Gastrocnemius medialis (tissue), 4 donors: ENCODE measurements at regions not wholly inside any gene's neighbourhood (a gene's known extent, or its start where the extent isn't known, plus 50 kb on each side); places are given as distances from the start of the nearest gene placed in this dataset.

Experiments
- ATAC-seq, 2 donors: fragments of 150-250 bp; one replicate each; pipeline ENCODE4 v1.9.1; 2016
- DNase-seq, 2 donors: peaks; one replicate each; pipeline ENCODE4 v3.0.0-alpha.2; 2019
- H3K27ac ChIP-seq, 4 donors: fragments of 200-600 bp; sonication (generic); 1 replicate in 1 of 4; 2 replicates in 3 of 4; pipeline ENCODE4 v1.5.1; 2016 to 2018; ENCODE audit warnings: mild to moderate bottlenecking in 2 of 4, moderate library complexity in 1 of 4
- H3K27me3 ChIP-seq, 3 donors: fragments of 200-600 bp; sonication (generic) in 2 of 3; 1 replicate in 1 of 3; 2 replicates in 2 of 3; pipeline versions ENCODE4 v1.5.1 to v1.6.0; 2016 to 2019; ENCODE audit warnings: mild to moderate bottlenecking in 1 of 3, moderate library complexity in 1 of 3
- H3K36me3 ChIP-seq, 2 donors: fragments of 200-600 bp; sonication (generic) in 1 of 2; one replicate each; pipeline ENCODE4 v1.5.1; 2017 to 2018
- H3K4me1 ChIP-seq, 2 donors: fragments of 200-600 bp; sonication (generic) in 1 of 2; one replicate each; pipeline ENCODE4 v1.5.1; 2016 to 2017; ENCODE audit warnings: mild to moderate bottlenecking in 2 of 2
- H3K4me3 ChIP-seq, 4 donors: fragments of 200-600 bp; sonication (generic) in 3 of 4; 1 replicate in 1 of 4; 2 replicates in 3 of 4; pipeline ENCODE4 v1.5.1; 2016 to 2019; ENCODE audit warnings: mild to moderate bottlenecking in 2 of 4
- H3K9me3 ChIP-seq, 3 donors: fragments of 200-600 bp; sonication (generic) in 2 of 3; 1 replicate in 1 of 3; 2 replicates in 2 of 3; pipeline ENCODE4 v1.5.1; 2016 to 2019
- CTCF ChIP-seq, 5 experiments: fragments of 450-650 bp in 3 of 5; fragments of 200-600 bp in 2 of 5; sonication (generic) in 2 of 5; IDR thresholded peaks in 4 of 5; conservative IDR thresholded peaks in 1 of 5; 1 replicate in 4 of 5; 2 replicates in 1 of 5; pipeline ENCODE4 v1.5.1; 2016 to 2019; ENCODE audit warnings: antibody characterized with exemption in 5 of 5, mild to moderate bottlenecking in 3 of 5, moderate library complexity in 3 of 5
- POLR2A ChIP-seq, 2 donors: fragments of 450-650 bp; IDR thresholded peaks; one replicate each; pipeline ENCODE4 v1.6.1; 2017; ENCODE audit warnings: antibody characterized with exemption in 2 of 2, mild to moderate bottlenecking in 2 of 2, moderate library complexity in 2 of 2
- in situ Hi-C, 4 donors: fragments of 200-750 bp; cut with MboI; loops; one replicate each; pipeline versions ENCODE4 v1.15.0 to v1.8.0; 2017; ENCODE audit warnings: low sequenced_read_pairs in 4 of 4
- intact Hi-C: fragments of 100-400 bp; cut with DNase I; formaldehyde crosslinking; loops from one replicate; pipeline ENCODE4 v1.15.1; 2023; ENCODE audit warnings: low total_unique reads

GRCh38 chr1:112790920-112791722 is 76.0 kb upstream of the PPM1J start:
- ATAC-seq (no peak), DNase-seq (no peak)
- Histone ChIP-seq H3K36me3 (no peaks in the 10 kb centered on the region), H3K9me3 (no peaks in the 10 kb centered on the region), H3K27ac (no peak overlapping the region), H3K4me1 (no peaks in the 10 kb centered on the region), H3K4me3 (no peak overlapping the region), H3K27me3 (no peaks in the 10 kb centered on the region)
- TF ChIP-seq POLR2A (IDR thresholded peaks at IDR 0.05) (no peak), CTCF (IDR thresholded peaks at IDR 0.05 in 4 of 5, conservative IDR thresholded peaks at IDR 0.05 in 1 of 5) (no peak)
- intact Hi-C loops: no loop called here
- in situ Hi-C loops: loop anchor here in 1 of 4 donors (10.0 kb wide), 1 partner anchor 56 kb away; no protein-coding TSS in a partner anchor

GRCh38 chr1:112788561-112788960 is 73.4 kb upstream of the PPM1J start:
- intact Hi-C loops: no loop called here
- in situ Hi-C loops: no loop called here
- Histone ChIP-seq H3K9me3 (no peaks in the 10 kb centered on the region), H3K4me1 (no peaks in the 10 kb centered on the region), H3K27me3 (no peaks in the 10 kb centered on the region), H3K4me3 (no peak overlapping the region), H3K27ac (no peak overlapping the region), H3K36me3 (no peaks in the 10 kb centered on the region)
- TF ChIP-seq CTCF (IDR thresholded peaks at IDR 0.05 in 4 of 5, conservative IDR thresholded peaks at IDR 0.05 in 1 of 5): no peak
- no peak for TF ChIP-seq POLR2A (IDR thresholded peaks at IDR 0.05)
- no peak for ATAC-seq
- DNase-seq: no peak

GRCh38 chr1:112788054-112788453 is 72.9 kb upstream of the PPM1J start:
- no peaks in the 10 kb centered on the region for H3K9me3 ChIP-seq
- ATAC-seq (no peak), DNase-seq (no peak)
- in situ Hi-C loops (no loop called here), intact Hi-C loops (no loop called here)
- H3K36me3 ChIP-seq: no peaks in the 10 kb centered on the region
- no peaks in the 10 kb centered on the region for H3K27me3 ChIP-seq
- TF ChIP-seq POLR2A (IDR thresholded peaks at IDR 0.05) (no peak), CTCF (IDR thresholded peaks at IDR 0.05 in 4 of 5, conservative IDR thresholded peaks at IDR 0.05 in 1 of 5) (no peak)
- H3K4me1 ChIP-seq: no peaks in the 10 kb centered on the region
- no peak overlapping the region for H3K27ac ChIP-seq
- H3K4me3 ChIP-seq: no peak overlapping the region

- TF ChIP-seq CTCF (IDR thresholded peaks at IDR 0.05 in 4 of 5, conservative IDR thresholded peaks at IDR 0.05 in 1 of 5) (no peak), POLR2A (IDR thresholded peaks at IDR 0.05) (no peak)
- Histone ChIP-seq H3K4me1 (no peaks in the 10 kb centered on the region), H3K9me3 (no peaks in the 10 kb centered on the region), H3K36me3 (no peaks in the 10 kb centered on the region), H3K4me3 (no peak overlapping the region), H3K27me3 (no peaks in the 10 kb centered on the region), H3K27ac (no peak overlapping the region)
- intact Hi-C loops (no loop called here), in situ Hi-C loops (no loop called here)
- ATAC-seq (no peak), DNase-seq (no peak)
Measured at GRCh38 chr1:112783059-112783458, 67.9 kb upstream of the PPM1J start.
